Skeletal muscle tissue (tissue), 3 donors: ENCODE measurements at regions not wholly inside any gene's neighbourhood (a gene's known extent, or its start where the extent isn't known, plus 50 kb on each side); places are given as distances from the start of the nearest gene placed in this dataset.

Experiments used
- H3K27ac ChIP-seq: one replicate; pipeline ENCODE4 v1.7.0; 2013; ENCODE audit warnings: mild to moderate bottlenecking, low read depth, low read length, inconsistent platforms
- H3K27me3 ChIP-seq, 3 donors: one replicate each; pipeline ENCODE4 v1.7.0; 2013; ENCODE audit warnings: low read length in 3 of 3; ENCODE audit not compliant: control insufficient read depth in 3 of 3, insufficient read depth in 3 of 3
- H3K36me3 ChIP-seq, 3 donors: one replicate each; pipeline ENCODE4 v1.7.0; 2013; ENCODE audit warnings: low read length in 3 of 3; ENCODE audit not compliant: control insufficient read depth in 3 of 3, insufficient read depth in 3 of 3
- H3K4me1 ChIP-seq, 3 donors: one replicate each; pipeline ENCODE4 v1.7.0; 2013; ENCODE audit warnings: low read length in 3 of 3, mild to moderate bottlenecking in 3 of 3; ENCODE audit not compliant: control insufficient read depth in 3 of 3, insufficient read depth in 3 of 3
- H3K4me3 ChIP-seq, 3 donors: one replicate each; pipeline ENCODE4 v1.7.0; 2013; ENCODE audit warnings: low read length in 3 of 3
- H3K9ac ChIP-seq, 3 donors: one replicate each; pipeline ENCODE4 v1.7.0; 2013; ENCODE audit warnings: low read length in 3 of 3, mild to moderate bottlenecking in 3 of 3, moderate library complexity in 2 of 3, low read depth in 1 of 3
- H3K9me3 ChIP-seq, 3 donors: one replicate each; pipeline ENCODE4 v1.7.0; 2013; ENCODE audit warnings: low read length in 3 of 3; ENCODE audit not compliant: control insufficient read depth in 3 of 3
- donor health status: Osteomylitis.

- no peak overlapping the region for H3K4me3 ChIP-seq
- H3K27me3 ChIP-seq = no peaks in the 10 kb centered on the region
- H3K9ac ChIP-seq = no peak overlapping the region
- no peaks in the 10 kb centered on the region for H3K9me3 ChIP-seq
- H3K36me3 ChIP-seq = no peaks in the 10 kb centered on the region
- H3K27ac ChIP-seq = no peak overlapping the region
- H3K4me1 ChIP-seq = peaks cover 0 to 3% (median 0%) of the 10 kb centered on the region in 3 donors
These were observed 117.2 kb upstream of the KCNJ15 start for GRCh38 chr21:38139380-38140168.

- no peaks in the 10 kb centered on the region for H3K36me3 ChIP-seq
- H3K27me3 ChIP-seq = no peaks in the 10 kb centered on the region
- no peak overlapping the region for H3K4me3 ChIP-seq
- H3K4me1 ChIP-seq = peaks cover 0 to 3% (median 0%) of the 10 kb centered on the region in 3 donors
- peaks cover 0 to 3% (median 0%) of the 10 kb centered on the region in 3 donors for H3K9me3 ChIP-seq
- H3K27ac ChIP-seq = no peak overlapping the region
- no peak overlapping the region for H3K9ac ChIP-seq
These were observed 116.4 kb upstream of the KCNJ15 start for GRCh38 chr21:38140207-38140903.

GRCh38 chr21:38142224-38142623, 114.6 kb upstream of the KCNJ15 start:
- Histone ChIP-seq H3K9me3 (peaks cover 0 to 3% (median 0%) of the 10 kb centered on the region in 3 donors), H3K27me3 (no peaks in the 10 kb centered on the region), H3K4me1 (peaks cover 0 to 3% (median 0%) of the 10 kb centered on the region in 3 donors), H3K4me3 (no peak overlapping the region), H3K36me3 (no peaks in the 10 kb centered on the region), H3K27ac (no peak overlapping the region), H3K9ac (no peak overlapping the region)

- Histone ChIP-seq H3K27me3 (no peaks in the 10 kb centered on the region), H3K4me1 (peaks cover 0 to 3% (median 0%) of the 10 kb centered on the region in 3 donors), H3K9me3 (peaks cover 0 to 3% (median 0%) of the 10 kb centered on the region in 3 donors), H3K27ac (no peak overlapping the region), H3K36me3 (no peaks in the 10 kb centered on the region), H3K4me3 (no peak overlapping the region), H3K9ac (no peak overlapping the region)
These were observed 112.6 kb upstream of the KCNJ15 start for GRCh38 chr21:38144193-38144592.

DNA sequence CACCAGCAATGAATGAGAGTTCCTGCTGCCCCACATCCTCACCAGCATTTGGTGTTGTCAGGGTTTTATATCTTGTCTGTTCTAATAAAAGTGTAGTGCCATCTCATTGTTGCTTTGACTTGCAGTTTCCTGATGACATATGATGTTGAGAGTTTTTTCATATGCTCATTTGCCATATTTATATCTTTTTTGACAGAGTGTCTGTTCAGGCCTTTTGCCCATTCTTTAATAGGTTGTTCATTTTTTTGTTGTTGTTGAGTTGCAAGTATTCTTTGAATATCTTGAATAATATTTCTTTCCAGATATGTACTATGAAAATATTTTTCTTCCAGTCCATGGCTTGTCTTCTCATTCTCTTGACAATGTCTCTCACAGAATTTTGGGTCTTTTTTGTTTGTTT, 111.7 kb upstream of the KCNJ15 start:
- H3K4me1 ChIP-seq = no peaks in the 10 kb centered on the region
- H3K36me3 ChIP-seq = no peaks in the 10 kb centered on the region
- no peak overlapping the region for H3K27ac ChIP-seq
- no peak overlapping the region for H3K4me3 ChIP-seq
- H3K9ac ChIP-seq = no peak overlapping the region
- H3K9me3 ChIP-seq = peaks cover 0 to 3% (median 0%) of the 10 kb centered on the region in 3 donors
- H3K27me3 ChIP-seq = no peaks in the 10 kb centered on the region

- Histone ChIP-seq H3K4me3 (no peak overlapping the region), H3K36me3 (no peaks in the 10 kb centered on the region), H3K9ac (no peak overlapping the region), H3K9me3 (peaks cover 0 to 3% (median 0%) of the 10 kb centered on the region in 3 donors), H3K27ac (no peak overlapping the region), H3K27me3 (no peaks in the 10 kb centered on the region), H3K4me1 (no peaks in the 10 kb centered on the region)
These were observed 109.4 kb upstream of the KCNJ15 start for GRCh38 chr21:38147391-38147790.

GRCh38 chr21:38148046-38148445, 108.7 kb upstream of the KCNJ15 start:
- H3K4me1 ChIP-seq = no peaks in the 10 kb centered on the region
- no peaks in the 10 kb centered on the region for H3K36me3 ChIP-seq
- H3K27me3 ChIP-seq = no peaks in the 10 kb centered on the region
- peaks cover 0 to 3% (median 0%) of the 10 kb centered on the region in 3 donors for H3K9me3 ChIP-seq
- no peak overlapping the region for H3K9ac ChIP-seq
- no peak overlapping the region for H3K4me3 ChIP-seq
- no peak overlapping the region for H3K27ac ChIP-seq

DNA sequence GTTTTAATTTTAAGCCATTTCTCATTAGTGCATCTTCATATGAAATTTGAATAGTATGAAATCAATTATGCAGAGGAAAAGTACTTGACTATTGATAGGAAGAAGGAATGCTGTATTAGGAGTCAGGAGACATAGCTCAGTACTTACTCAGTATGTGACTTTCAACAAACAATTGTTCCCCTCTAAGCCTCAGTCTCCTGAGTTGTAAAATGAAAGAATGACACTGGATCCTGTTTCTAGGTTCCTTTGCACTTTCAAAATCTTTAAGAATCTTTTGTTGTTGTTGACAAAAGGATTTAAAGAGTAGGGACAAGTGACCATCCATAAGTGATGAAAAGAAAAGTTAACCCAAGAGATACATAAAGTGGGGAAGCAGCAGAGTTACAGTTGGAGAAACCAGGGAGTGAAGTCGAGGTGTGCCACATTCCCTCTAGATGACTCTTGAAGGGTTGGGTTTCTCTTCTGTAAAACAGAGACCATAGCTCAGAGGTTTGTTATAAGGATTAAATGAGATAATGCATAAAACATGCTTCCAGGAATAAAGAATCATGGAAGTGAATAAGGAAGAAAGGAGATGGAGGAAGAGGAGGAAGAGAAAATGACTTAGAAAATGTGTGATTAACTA, 105.7 kb upstream of the KCNJ15 start:
- Histone ChIP-seq H3K27ac (no peak overlapping the region), H3K27me3 (peaks cover 0 to 3% (median 2%) of the 10 kb centered on the region in 3 donors), H3K4me3 (no peak overlapping the region), H3K4me1 (no peaks in the 10 kb centered on the region), H3K9me3 (no peaks in the 10 kb centered on the region), H3K9ac (no peak overlapping the region), H3K36me3 (no peaks in the 10 kb centered on the region)

- H3K27me3 ChIP-seq = peaks cover 5 to 7% (median 7%) of the 10 kb centered on the region in 3 donors
These were observed 100.6 kb upstream of the KCNJ15 start for GRCh38 chr21:38156200-38156599.

GRCh38 chr21:38159355-38159754, 97.4 kb upstream of the KCNJ15 start:
- H3K9me3 ChIP-seq = no peaks in the 10 kb centered on the region
- peaks cover 5 to 10% (median 7%) of the 10 kb centered on the region in 3 donors for H3K27me3 ChIP-seq
- no peak overlapping the region for H3K9ac ChIP-seq
- no peak overlapping the region for H3K27ac ChIP-seq
- no peaks in the 10 kb centered on the region for H3K36me3 ChIP-seq
- no peaks in the 10 kb centered on the region for H3K4me1 ChIP-seq
- H3K4me3 ChIP-seq = no peak overlapping the region

More at GRCh38 chr21:38156200-38156599, 100.6 kb upstream of the KCNJ15 start:
- no peaks in the 10 kb centered on the region for H3K4me1 ChIP-seq
- H3K27ac ChIP-seq = no peak overlapping the region
- H3K9me3 ChIP-seq = no peaks in the 10 kb centered on the region
- H3K9ac ChIP-seq = no peak overlapping the region
- no peak overlapping the region for H3K4me3 ChIP-seq
- no peaks in the 10 kb centered on the region for H3K36me3 ChIP-seq
